Spleen (tissue), 11 donors: ENCODE measurements at regions not wholly inside any gene's neighbourhood (a gene's known extent, or its start where the extent isn't known, plus 50 kb on each side); places are given as distances from the start of the nearest gene placed in this dataset.

Experiments used
- DNase-seq: peaks from one replicate; pipeline ENCODE4 v3.0.0-alpha.2; 2020
- H3K27ac ChIP-seq, 8 donors: fragments of 200-600 bp; sonication (generic) in 7 of 8; 1 replicate in 4 of 8; 2 replicates in 4 of 8; pipeline versions ENCODE4 v1.5.0 to v1.8.0; 2016 to 2021; ENCODE audit warnings: inconsistent platforms in 4 of 8, mild to moderate bottlenecking in 4 of 8, moderate library complexity in 1 of 8
- H3K27me3 ChIP-seq, 7 donors: fragments of 200-600 bp; sonication (generic) in 6 of 7; replicated peaks in 1 of 7; 1 replicate in 4 of 7; 2 replicates in 3 of 7; pipeline versions ENCODE4 v1.5.0 to v1.8.0; 2016 to 2021; ENCODE audit warnings: inconsistent platforms in 3 of 7, mild to moderate bottlenecking in 1 of 7
- H3K36me3 ChIP-seq, 6 donors: fragments of 200-600 bp; sonication (generic) in 5 of 6; 1 replicate in 4 of 6; 2 replicates in 2 of 6; pipeline versions ENCODE4 v1.5.0 to v1.8.0; 2016 to 2021; ENCODE audit warnings: inconsistent platforms in 2 of 6
- H3K4me1 ChIP-seq, 6 donors: fragments of 200-600 bp; sonication (generic) in 5 of 6; 1 replicate in 3 of 6; 2 replicates in 3 of 6; pipeline versions ENCODE4 v1.5.0 to v1.8.0; 2016 to 2021; ENCODE audit warnings: inconsistent platforms in 3 of 6
- H3K4me3 ChIP-seq, 8 donors: fragments of 200-600 bp; sonication (generic) in 7 of 8; 1 replicate in 4 of 8; 2 replicates in 4 of 8; pipeline versions ENCODE4 v1.5.0 to v1.8.0; 2016 to 2021; ENCODE audit warnings: inconsistent platforms in 4 of 8, mild to moderate bottlenecking in 4 of 8, moderate library complexity in 2 of 8
- H3K9me3 ChIP-seq, 8 donors: fragments of 200-600 bp; sonication (generic) in 7 of 8; 1 replicate in 4 of 8; 2 replicates in 4 of 8; pipeline versions ENCODE4 v1.5.0 to v1.8.0; 2016 to 2021; ENCODE audit warnings: inconsistent platforms in 4 of 8
- CTCF ChIP-seq, 11 experiments: fragments of 200-600 bp in 7 of 11; fragments of 450-650 bp in 4 of 11; sonication (generic) in 4 of 11; IDR thresholded peaks in 8 of 11; conservative IDR thresholded peaks in 3 of 11; 1 replicate in 7 of 11; 2 replicates in 4 of 11; pipeline versions ENCODE4 v1.4.0 to v1.8.0; 2016 to 2021; ENCODE audit warnings: antibody characterized with exemption in 11 of 11, inconsistent platforms in 4 of 11, mild to moderate bottlenecking in 1 of 11
- POLR2A ChIP-seq, 3 donors: fragments of 450-650 bp; IDR thresholded peaks; one replicate each; pipeline ENCODE4 v1.5.1; 2017; ENCODE audit warnings: antibody characterized with exemption in 3 of 3, mild to moderate bottlenecking in 1 of 3
- POLR2AphosphoS5 ChIP-seq, 3 donors: sonication (generic); formaldehyde crosslinking; IDR thresholded peaks; one replicate each; pipeline ENCODE4 v1.5.1; 2017; ENCODE audit warnings: antibody characterized with exemption in 3 of 3
- WGBS, 5 donors: extraction: QIAGEN DNeasy Blood & Tissue Kit in 3 of 5; methylation state at CpG; one replicate each; pipeline versions ENCODE4 v1.1.5 to v1.1.7; 2013 to 2018; 5-methylcytosine and 5-hydroxymethylcytosine counted together
- intact Hi-C: fragments of 100-400 bp; cut with DNase I; formaldehyde crosslinking; loops from one replicate; pipeline ENCODE4 v1.15.0; 2023; ENCODE audit warnings: low total_unique reads
- donor health status: healthy with polysubstance abuse.
- donor health status: DM: no; HTN: no; CAD: no; lungs with moderate emphysema.
- donor health status: DM: no; HTN: no; CAD: no.
- donor health status: Bipolar disorder and iron deficiency.
- donor health status: healthy.
- donor health status: DM: no; HTN: no; CAD: no.
- donor health status: DM: yes; HTN: yes; CAD: no.

GRCh38 chr2:146481629-146482028 lies 1363.2 kb upstream of the ACVR2A start:
- WGBS, 5 donors: 75 to 95% (median 76%) methylated on average over 1 of the region's 1 CpG
- Histone ChIP-seq H3K27me3 (no peaks in the 10 kb centered on the region), H3K4me1 (no peaks in the 10 kb centered on the region), H3K36me3 (no peaks in the 10 kb centered on the region), H3K4me3 (no peak overlapping the region), H3K9me3 (no peaks in the 10 kb centered on the region), H3K27ac (no peak overlapping the region)
- no peak for TF ChIP-seq POLR2AphosphoS5 (IDR thresholded peaks at IDR 0.05)
- no peak for TF ChIP-seq CTCF (IDR thresholded peaks at IDR 0.05 in 8 of 11, conservative IDR thresholded peaks at IDR 0.05 in 3 of 11)
- no peak for TF ChIP-seq POLR2A (IDR thresholded peaks at IDR 0.05)
- intact Hi-C loops: no loop called here
- no peak for DNase-seq

DNA sequence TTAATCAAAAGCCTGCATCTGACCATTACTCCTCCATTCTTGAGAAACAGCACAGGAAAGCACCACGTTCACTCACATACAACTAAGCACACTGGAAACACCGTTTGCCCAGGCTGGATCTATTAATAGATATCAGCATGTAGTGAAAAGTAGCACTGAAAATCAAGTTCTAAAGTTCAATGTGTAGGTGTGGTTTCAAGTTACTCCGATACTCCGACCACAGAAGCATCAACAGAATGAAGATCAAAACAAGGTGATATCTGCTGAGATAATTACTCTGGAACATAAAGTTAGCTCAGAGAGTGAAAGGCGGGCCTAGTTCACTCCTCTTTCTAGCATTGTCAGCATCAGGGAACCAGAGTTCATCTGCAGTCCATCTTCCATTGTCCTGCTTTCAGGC lies 1367.4 kb upstream of the ACVR2A start:
- Histone ChIP-seq H3K4me1 (no peaks in the 10 kb centered on the region), H3K9me3 (no peaks in the 10 kb centered on the region), H3K27ac (no peak overlapping the region), H3K4me3 (no peak overlapping the region), H3K36me3 (no peaks in the 10 kb centered on the region), H3K27me3 (no peaks in the 10 kb centered on the region)
- TF ChIP-seq POLR2AphosphoS5 (IDR thresholded peaks at IDR 0.05): no peak
- no peak for TF ChIP-seq CTCF (IDR thresholded peaks at IDR 0.05 in 8 of 11, conservative IDR thresholded peaks at IDR 0.05 in 3 of 11)
- no peak for TF ChIP-seq POLR2A (IDR thresholded peaks at IDR 0.05)
- no peak for DNase-seq
- 59 to 75% (median 63%) methylated on average over 5 of the region's 5 CpGs for WGBS, 5 donors
- intact Hi-C loops: no loop called here

DNA sequence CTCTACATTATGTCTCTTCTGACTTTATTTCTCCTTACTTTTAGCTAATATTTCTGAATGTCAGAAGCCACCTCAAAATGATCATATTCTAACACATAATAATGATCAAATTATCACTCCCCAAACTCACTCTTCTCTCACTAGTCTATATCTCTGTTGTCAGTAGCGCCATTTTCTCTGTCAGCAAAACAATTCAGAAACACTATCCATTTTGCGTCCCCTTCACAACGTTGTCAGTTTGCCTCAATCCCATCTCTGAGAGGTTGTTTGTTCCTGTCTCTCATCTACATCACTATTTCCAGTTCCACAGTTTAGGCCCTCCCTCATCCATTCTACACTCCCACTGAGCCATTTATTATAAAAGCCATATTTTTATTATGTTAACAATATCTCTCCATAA lies 1376.3 kb upstream of the ACVR2A start:
- 84 to 96% (median 90%) methylated on average over 3 of the region's 3 CpGs for whole genome bisulfite sequencing, 5 donors
- Histone ChIP-seq H3K4me3 (no peak overlapping the region), H3K36me3 (no peaks in the 10 kb centered on the region), H3K4me1 (no peaks in the 10 kb centered on the region), H3K9me3 (peaks cover 0 to 3% (median 0%) of the 10 kb centered on the region in 8 donors), H3K27me3 (no peaks in the 10 kb centered on the region), H3K27ac (no peak overlapping the region)
- no peak for DNase-seq
- intact Hi-C loops: no loop called here
- TF ChIP-seq POLR2A (IDR thresholded peaks at IDR 0.05) (no peak), POLR2AphosphoS5 (IDR thresholded peaks at IDR 0.05) (no peak), CTCF (IDR thresholded peaks at IDR 0.05 in 8 of 11, conservative IDR thresholded peaks at IDR 0.05 in 3 of 11) (no peak)

GRCh38 chr2:146467425-146467824 lies 1377.4 kb upstream of the ACVR2A start:
- H3K4me1 ChIP-seq: no peaks in the 10 kb centered on the region
- intact Hi-C loops: no loop called here
- no peaks in the 10 kb centered on the region for H3K36me3 ChIP-seq
- TF ChIP-seq POLR2AphosphoS5 (IDR thresholded peaks at IDR 0.05): no peak
- TF ChIP-seq CTCF (IDR thresholded peaks at IDR 0.05 in 8 of 11, conservative IDR thresholded peaks at IDR 0.05 in 3 of 11): no peak
- no peak for TF ChIP-seq POLR2A (IDR thresholded peaks at IDR 0.05)
- no peak for DNase-seq
- no peaks in the 10 kb centered on the region for H3K27me3 ChIP-seq
- peaks cover 0 to 10% (median 0%) of the 10 kb centered on the region in 8 donors for H3K9me3 ChIP-seq
- 81 to 92% (median 85%) methylated on average over 3 of the region's 3 CpGs for WGBS, 5 donors
- H3K4me3 ChIP-seq: no peak overlapping the region
- no peak overlapping the region for H3K27ac ChIP-seq
